ENCODE measurements at regions not wholly inside any gene's neighbourhood (a gene's known extent, or its start where the extent isn't known, plus 50 kb on each side); places are given as distances from the start of the nearest gene placed in this dataset.

DNA sequence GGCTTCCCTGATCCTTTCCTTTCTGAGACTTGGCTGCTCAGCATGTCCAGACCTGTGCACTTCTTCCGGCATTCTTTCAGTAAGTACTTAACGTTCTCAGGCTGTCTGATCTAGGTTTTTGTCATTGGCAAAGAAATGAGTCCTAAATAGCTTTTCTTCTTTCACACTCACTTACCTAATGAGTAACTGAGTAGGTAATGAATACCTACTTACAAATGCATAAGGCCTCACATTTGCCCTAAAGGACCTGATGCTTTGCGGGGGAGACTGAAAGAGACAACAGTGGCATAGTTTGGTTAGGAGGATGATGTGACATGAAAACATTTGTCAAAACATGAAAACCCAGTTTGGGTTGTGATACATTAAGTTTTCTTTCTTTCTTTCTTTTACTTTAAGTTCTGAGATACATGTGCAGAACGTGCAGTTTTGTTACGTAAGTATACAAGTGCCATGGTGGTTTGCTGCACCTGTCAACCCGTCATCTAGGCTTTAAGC, 516.7 kb upstream of the CFAP20DC start:
- Histone ChIP-seq H3K9me2 (ENCODE audit: insufficient read depth, low read length) (no peaks in the 10 kb centered on the region), H3K79me2 (replicated peaks; ENCODE audit: insufficient read depth, low read length) (no peaks in the 10 kb centered on the region), H3K27me3 (ENCODE audit: insufficient read depth, low read depth, low read length) (no peaks in the 10 kb centered on the region), H3K9me3 (ENCODE audit: low read length) (no peaks in the 10 kb centered on the region), H2AFZ (ENCODE audit: low read depth, low read length) (no peak overlapping the region), H3K4me3 (ENCODE audit: low read length) (no peak overlapping the region), H3F3A (ENCODE audit: insufficient read depth, low read length, poor library complexity, severe bottlenecking) (no peaks in the 10 kb centered on the region), H4K20me1 (ENCODE audit: insufficient read depth) (no peaks in the 10 kb centered on the region), H3K9ac (ENCODE audit: low read length) (no peak overlapping the region), H3K36me3 (ENCODE audit: insufficient read depth, low read length) (no peaks in the 10 kb centered on the region), H3K27ac (ENCODE audit: low read length) (no peak overlapping the region), H3K4me2 (ENCODE audit: low read length) (no peak overlapping the region)
- TF ChIP-seq EZH2 (IDR thresholded peaks at IDR 0.05; ENCODE audit: borderline replicate concordance, insufficient read depth, low read length, poor library complexity, severe bottlenecking), result no peak
- no peak for TF ChIP-seq MXI1 (conservative IDR thresholded peaks at IDR 0.05; ENCODE audit: poor library complexity, severe bottlenecking)
- TF ChIP-seq, protein P1, sequence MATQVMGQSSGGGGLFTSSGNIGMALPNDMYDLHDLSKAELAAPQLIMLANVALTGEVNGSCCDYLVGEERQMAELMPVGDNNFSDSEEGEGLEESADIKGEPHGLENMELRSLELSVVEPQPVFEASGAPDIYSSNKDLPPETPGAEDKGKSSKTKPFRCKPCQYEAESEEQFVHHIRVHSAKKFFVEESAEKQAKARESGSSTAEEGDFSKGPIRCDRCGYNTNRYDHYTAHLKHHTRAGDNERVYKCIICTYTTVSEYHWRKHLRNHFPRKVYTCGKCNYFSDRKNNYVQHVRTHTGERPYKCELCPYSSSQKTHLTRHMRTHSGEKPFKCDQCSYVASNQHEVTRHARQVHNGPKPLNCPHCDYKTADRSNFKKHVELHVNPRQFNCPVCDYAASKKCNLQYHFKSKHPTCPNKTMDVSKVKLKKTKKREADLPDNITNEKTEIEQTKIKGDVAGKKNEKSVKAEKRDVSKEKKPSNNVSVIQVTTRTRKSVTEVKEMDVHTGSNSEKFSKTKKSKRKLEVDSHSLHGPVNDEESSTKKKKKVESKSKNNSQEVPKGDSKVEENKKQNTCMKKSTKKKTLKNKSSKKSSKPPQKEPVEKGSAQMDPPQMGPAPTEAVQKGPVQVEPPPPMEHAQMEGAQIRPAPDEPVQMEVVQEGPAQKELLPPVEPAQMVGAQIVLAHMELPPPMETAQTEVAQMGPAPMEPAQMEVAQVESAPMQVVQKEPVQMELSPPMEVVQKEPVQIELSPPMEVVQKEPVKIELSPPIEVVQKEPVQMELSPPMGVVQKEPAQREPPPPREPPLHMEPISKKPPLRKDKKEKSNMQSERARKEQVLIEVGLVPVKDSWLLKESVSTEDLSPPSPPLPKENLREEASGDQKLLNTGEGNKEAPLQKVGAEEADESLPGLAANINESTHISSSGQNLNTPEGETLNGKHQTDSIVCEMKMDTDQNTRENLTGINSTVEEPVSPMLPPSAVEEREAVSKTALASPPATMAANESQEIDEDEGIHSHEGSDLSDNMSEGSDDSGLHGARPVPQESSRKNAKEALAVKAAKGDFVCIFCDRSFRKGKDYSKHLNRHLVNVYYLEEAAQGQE (IDR thresholded peaks at IDR 0.05; ENCODE audit: borderline replicate concordance), result no peak
- no peak for TF ChIP-seq EP300 (conservative IDR thresholded peaks at IDR 0.05; ENCODE audit: poor library complexity, severe bottlenecking)
- no peak for TF ChIP-seq TAF1 (IDR thresholded peaks at IDR 0.05; ENCODE audit: low read depth)
- no peak for TF ChIP-seq RAD21 (conservative IDR thresholded peaks at IDR 0.05)
- no peak for TF ChIP-seq POLR2AphosphoS5 (IDR thresholded peaks at IDR 0.05)
- TF ChIP-seq SMC3 (conservative IDR thresholded peaks at IDR 0.05; ENCODE audit: poor library complexity), result no peak
- TF ChIP-seq, protein P2, sequence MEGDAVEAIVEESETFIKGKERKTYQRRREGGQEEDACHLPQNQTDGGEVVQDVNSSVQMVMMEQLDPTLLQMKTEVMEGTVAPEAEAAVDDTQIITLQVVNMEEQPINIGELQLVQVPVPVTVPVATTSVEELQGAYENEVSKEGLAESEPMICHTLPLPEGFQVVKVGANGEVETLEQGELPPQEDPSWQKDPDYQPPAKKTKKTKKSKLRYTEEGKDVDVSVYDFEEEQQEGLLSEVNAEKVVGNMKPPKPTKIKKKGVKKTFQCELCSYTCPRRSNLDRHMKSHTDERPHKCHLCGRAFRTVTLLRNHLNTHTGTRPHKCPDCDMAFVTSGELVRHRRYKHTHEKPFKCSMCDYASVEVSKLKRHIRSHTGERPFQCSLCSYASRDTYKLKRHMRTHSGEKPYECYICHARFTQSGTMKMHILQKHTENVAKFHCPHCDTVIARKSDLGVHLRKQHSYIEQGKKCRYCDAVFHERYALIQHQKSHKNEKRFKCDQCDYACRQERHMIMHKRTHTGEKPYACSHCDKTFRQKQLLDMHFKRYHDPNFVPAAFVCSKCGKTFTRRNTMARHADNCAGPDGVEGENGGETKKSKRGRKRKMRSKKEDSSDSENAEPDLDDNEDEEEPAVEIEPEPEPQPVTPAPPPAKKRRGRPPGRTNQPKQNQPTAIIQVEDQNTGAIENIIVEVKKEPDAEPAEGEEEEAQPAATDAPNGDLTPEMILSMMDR (IDR thresholded peaks at IDR 0.05; ENCODE audit: poor library complexity, severe bottlenecking), result no peak

DNA sequence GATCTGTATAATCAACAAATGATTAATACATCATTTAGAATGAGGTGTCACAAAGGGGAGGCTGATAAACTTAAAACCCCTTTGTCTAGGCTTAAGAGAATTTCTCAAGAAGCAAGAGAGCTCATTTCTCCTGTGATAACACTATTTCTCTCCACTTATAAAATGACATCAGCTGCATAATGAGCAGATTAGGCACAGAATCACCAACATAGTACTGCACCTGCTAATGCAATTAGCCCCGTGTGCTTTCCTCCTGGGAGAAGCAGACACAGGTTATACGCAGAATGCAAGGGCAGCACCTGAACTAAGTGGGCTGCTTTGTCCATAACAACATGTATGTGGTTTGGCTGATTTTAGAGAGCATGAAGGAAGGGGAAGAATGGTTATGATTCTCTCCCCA, 515.3 kb upstream of the CFAP20DC start:
- no peak overlapping the region for H3K27ac ChIP-seq (ENCODE audit: low read length)
- no peaks in the 10 kb centered on the region for H3F3A ChIP-seq (ENCODE audit: insufficient read depth, low read length, poor library complexity, severe bottlenecking)
- H4K20me1 ChIP-seq (ENCODE audit: insufficient read depth), result no peaks in the 10 kb centered on the region
- H3K4me2 ChIP-seq (ENCODE audit: low read length), result no peak overlapping the region
- no peaks in the 10 kb centered on the region for H3K9me2 ChIP-seq (ENCODE audit: insufficient read depth, low read length)
- no peaks in the 10 kb centered on the region for H3K36me3 ChIP-seq (ENCODE audit: insufficient read depth, low read length)
- TF ChIP-seq TAF1 (IDR thresholded peaks at IDR 0.05; ENCODE audit: low read depth), result no peak
- no peak for TF ChIP-seq MXI1 (conservative IDR thresholded peaks at IDR 0.05; ENCODE audit: poor library complexity, severe bottlenecking)
- no peak for TF ChIP-seq EP300 (conservative IDR thresholded peaks at IDR 0.05; ENCODE audit: poor library complexity, severe bottlenecking)
- no peak for TF ChIP-seq RAD21 (conservative IDR thresholded peaks at IDR 0.05)
- no peak for TF ChIP-seq SMC3 (conservative IDR thresholded peaks at IDR 0.05; ENCODE audit: poor library complexity)
- H3K27me3 ChIP-seq (ENCODE audit: insufficient read depth, low read depth, low read length), result no peaks in the 10 kb centered on the region
- no peak overlapping the region for H3K9ac ChIP-seq (ENCODE audit: low read length)
- no peaks in the 10 kb centered on the region for H3K9me3 ChIP-seq (ENCODE audit: low read length)
- H3K79me2 ChIP-seq (replicated peaks; ENCODE audit: insufficient read depth, low read length), result no peaks in the 10 kb centered on the region
- H3K4me3 ChIP-seq (ENCODE audit: low read length), result no peak overlapping the region
- no peak overlapping the region for H2AFZ ChIP-seq (ENCODE audit: low read depth, low read length)

Data from neural cell (in vitro differentiated cells).